PC-9 (cell line): ENCODE measurements at regions not wholly inside any gene's neighbourhood (a gene's known extent, or its start where the extent isn't known, plus 50 kb on each side); places are given as distances from the start of the nearest gene placed in this dataset.

Source experiments
- CTCF ChIP-seq: fragments of 200-600 bp; sonication (generic); conservative IDR thresholded peaks from 2 replicates; pipeline ENCODE4 v1.6.1; 2017; ENCODE audit warnings: mixed run types, antibody characterized with exemption, mild to moderate bottlenecking, moderate library complexity
- EZH2 ChIP-seq: fragments of 200-600 bp; sonication (generic); IDR thresholded peaks from 2 replicates; pipeline ENCODE4 v1.8.0; 2017; ENCODE audit warnings: antibody characterized with exemption, low read depth

GRCh38 chr10:128280271-128280670 is 154.0 kb upstream of the MKI67 start:
- TF ChIP-seq CTCF (no peak), EZH2 (no peak)
